ENCODE measurements at regions not wholly inside any gene's neighbourhood (a gene's known extent, or its start where the extent isn't known, plus 50 kb on each side); places are given as distances from the start of the nearest gene placed in this dataset.
"Not testable (repeated sequence)": the region's sequence is repeated elsewhere in the genome, so short reads cannot be mapped to it uniquely, and the experiment has no call there.

DNA sequence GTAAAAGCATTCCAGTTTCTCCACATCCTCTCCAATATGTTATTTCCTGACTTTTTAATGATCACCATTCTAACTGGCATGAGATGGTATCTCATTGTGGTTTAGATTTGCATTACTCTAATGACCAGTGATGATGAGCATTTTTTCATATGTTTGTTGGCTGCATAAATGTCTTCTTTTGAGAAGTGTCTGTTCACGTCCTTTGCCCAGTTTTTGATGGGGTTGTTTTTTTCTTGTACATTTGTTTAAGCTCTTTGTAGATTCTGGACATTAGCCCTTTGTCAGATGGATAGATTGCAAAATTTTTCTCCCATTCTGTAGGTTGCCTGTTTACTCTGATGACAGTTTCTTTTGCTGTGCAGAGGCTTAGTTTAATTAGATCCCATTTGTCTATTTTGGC, 97.7 kb downstream of the EBLN1 start:
- TF ChIP-seq, protein P1, sequence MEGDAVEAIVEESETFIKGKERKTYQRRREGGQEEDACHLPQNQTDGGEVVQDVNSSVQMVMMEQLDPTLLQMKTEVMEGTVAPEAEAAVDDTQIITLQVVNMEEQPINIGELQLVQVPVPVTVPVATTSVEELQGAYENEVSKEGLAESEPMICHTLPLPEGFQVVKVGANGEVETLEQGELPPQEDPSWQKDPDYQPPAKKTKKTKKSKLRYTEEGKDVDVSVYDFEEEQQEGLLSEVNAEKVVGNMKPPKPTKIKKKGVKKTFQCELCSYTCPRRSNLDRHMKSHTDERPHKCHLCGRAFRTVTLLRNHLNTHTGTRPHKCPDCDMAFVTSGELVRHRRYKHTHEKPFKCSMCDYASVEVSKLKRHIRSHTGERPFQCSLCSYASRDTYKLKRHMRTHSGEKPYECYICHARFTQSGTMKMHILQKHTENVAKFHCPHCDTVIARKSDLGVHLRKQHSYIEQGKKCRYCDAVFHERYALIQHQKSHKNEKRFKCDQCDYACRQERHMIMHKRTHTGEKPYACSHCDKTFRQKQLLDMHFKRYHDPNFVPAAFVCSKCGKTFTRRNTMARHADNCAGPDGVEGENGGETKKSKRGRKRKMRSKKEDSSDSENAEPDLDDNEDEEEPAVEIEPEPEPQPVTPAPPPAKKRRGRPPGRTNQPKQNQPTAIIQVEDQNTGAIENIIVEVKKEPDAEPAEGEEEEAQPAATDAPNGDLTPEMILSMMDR (IDR thresholded peaks at IDR 0.05), result not testable (repeated sequence)
- not testable (repeated sequence) for TF ChIP-seq POLR2A, EP300, POLR2AphosphoS5 (IDR thresholded peaks at IDR 0.05)
